ENCODE measurements at regions not wholly inside any gene's neighbourhood (a gene's known extent, or its start where the extent isn't known, plus 50 kb on each side); places are given as distances from the start of the nearest gene placed in this dataset.

DNA sequence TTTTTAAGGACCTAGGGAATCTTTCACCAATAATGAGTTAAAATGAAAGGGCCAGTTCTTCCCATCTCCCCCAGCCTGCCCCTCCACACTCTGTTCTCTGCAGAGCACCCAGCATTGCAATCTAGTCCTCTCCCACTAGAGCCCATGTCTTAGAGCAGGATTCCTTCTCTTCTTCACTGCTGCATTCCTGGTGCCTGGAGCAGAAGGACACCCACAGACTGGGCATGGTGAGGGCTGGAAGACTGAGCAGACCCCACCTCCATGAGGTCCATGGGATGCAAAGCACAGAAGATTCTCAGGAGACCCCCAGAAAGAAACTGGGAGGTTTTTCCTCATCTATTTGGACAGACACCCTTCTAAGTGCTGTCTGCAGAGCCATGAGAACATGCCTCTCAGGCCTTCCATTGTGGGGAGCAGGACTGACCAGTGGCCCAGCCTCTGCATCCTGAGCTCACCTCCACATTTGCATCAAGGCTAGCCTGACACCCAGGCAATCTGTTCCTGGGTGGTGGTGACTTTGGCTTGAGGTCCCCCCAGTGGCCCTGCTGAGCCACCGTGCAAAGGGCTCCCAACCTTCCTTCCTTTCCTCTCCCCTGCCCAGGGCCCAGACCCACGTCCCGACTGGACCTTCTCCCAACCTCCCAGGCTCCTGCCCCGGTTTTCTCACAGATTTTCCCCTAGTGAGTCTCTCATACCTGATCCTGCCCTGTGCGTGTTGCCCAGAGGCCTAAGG, 74.2 kb upstream of the ZNF469 start:
- Mint-ChIP-seq H3K27ac (no peak overlapping the region), H3K9me3 (peaks cover 40% of the 10 kb centered on the region), H3K4me3 (no peak overlapping the region), H3K36me3 (ENCODE audit: low read depth) (no peaks in the 10 kb centered on the region), H3K27me3 (ENCODE audit: insufficient read depth) (peaks cover 5% of the 10 kb centered on the region), H3K4me1 (no peaks in the 10 kb centered on the region)
- H3K4me3 ChIP-seq (ENCODE audit: low read length) = no peak overlapping the region
- H3K27ac ChIP-seq (ENCODE audit: low read depth, low read length) = no peak overlapping the region
- H3K36me3 ChIP-seq (ENCODE audit: control insufficient read depth, insufficient read depth, low read length) = no peaks in the 10 kb centered on the region
- no peak overlapping the region for H3K9ac ChIP-seq (ENCODE audit: extremely low read depth, low read length, poor library complexity, severe bottlenecking)
- peaks cover 11% of the 10 kb centered on the region for H3K9me3 ChIP-seq (ENCODE audit: control insufficient read depth, low read length)
- TF ChIP-seq, protein P1, sequence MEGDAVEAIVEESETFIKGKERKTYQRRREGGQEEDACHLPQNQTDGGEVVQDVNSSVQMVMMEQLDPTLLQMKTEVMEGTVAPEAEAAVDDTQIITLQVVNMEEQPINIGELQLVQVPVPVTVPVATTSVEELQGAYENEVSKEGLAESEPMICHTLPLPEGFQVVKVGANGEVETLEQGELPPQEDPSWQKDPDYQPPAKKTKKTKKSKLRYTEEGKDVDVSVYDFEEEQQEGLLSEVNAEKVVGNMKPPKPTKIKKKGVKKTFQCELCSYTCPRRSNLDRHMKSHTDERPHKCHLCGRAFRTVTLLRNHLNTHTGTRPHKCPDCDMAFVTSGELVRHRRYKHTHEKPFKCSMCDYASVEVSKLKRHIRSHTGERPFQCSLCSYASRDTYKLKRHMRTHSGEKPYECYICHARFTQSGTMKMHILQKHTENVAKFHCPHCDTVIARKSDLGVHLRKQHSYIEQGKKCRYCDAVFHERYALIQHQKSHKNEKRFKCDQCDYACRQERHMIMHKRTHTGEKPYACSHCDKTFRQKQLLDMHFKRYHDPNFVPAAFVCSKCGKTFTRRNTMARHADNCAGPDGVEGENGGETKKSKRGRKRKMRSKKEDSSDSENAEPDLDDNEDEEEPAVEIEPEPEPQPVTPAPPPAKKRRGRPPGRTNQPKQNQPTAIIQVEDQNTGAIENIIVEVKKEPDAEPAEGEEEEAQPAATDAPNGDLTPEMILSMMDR (conservative IDR thresholded peaks at IDR 0.05) = no peak
- DNase-seq = no peak
- H3K4me1 ChIP-seq (ENCODE audit: control insufficient read depth, insufficient read depth, low read length) = no peaks in the 10 kb centered on the region
- no peaks in the 10 kb centered on the region for H3K27me3 ChIP-seq (ENCODE audit: control insufficient read depth, insufficient read depth, low read length, poor library complexity, severe bottlenecking)
- 89 to 100% methylated on average over 1 to 5 of the region's 5 CpGs for WGBS, 2 experiments (ENCODE audit: insufficient coverage in 1 of 2, insufficient read length in 1 of 2)

- Mint-ChIP-seq H3K27me3 (ENCODE audit: insufficient read depth) (peaks cover 5% of the 10 kb centered on the region), H3K4me3 (no peak overlapping the region), H3K9me3 (peaks cover 39% of the 10 kb centered on the region), H3K4me1 (no peaks in the 10 kb centered on the region), H3K36me3 (ENCODE audit: low read depth) (no peaks in the 10 kb centered on the region), H3K27ac (no peak overlapping the region)
- Histone ChIP-seq H3K4me3 (ENCODE audit: low read length) (no peak overlapping the region), H3K36me3 (ENCODE audit: control insufficient read depth, insufficient read depth, low read length) (no peaks in the 10 kb centered on the region), H3K27me3 (ENCODE audit: control insufficient read depth, insufficient read depth, low read length, poor library complexity, severe bottlenecking) (no peaks in the 10 kb centered on the region), H3K4me1 (ENCODE audit: control insufficient read depth, insufficient read depth, low read length) (no peaks in the 10 kb centered on the region), H3K9ac (ENCODE audit: extremely low read depth, low read length, poor library complexity, severe bottlenecking) (no peak overlapping the region), H3K27ac (ENCODE audit: low read depth, low read length) (no peak overlapping the region), H3K9me3 (ENCODE audit: control insufficient read depth, low read length) (peaks cover 10% of the 10 kb centered on the region)
- TF ChIP-seq, protein P1 (conservative IDR thresholded peaks at IDR 0.05) = no peak
- 88 to 90% methylated on average over 7 to 17 of the region's 17 CpGs for WGBS, 2 experiments (ENCODE audit: insufficient coverage in 1 of 2, insufficient read length in 1 of 2)
- no peak for DNase-seq
These were observed 73.4 kb upstream of the ZNF469 start for GRCh38 chr16:88309174-88309907.

GRCh38 chr16:88309908-88310265, 72.9 kb upstream of the ZNF469 start:
- Histone ChIP-seq H3K4me3 (ENCODE audit: low read length) (no peak overlapping the region), H3K27ac (ENCODE audit: low read depth, low read length) (no peak overlapping the region), H3K9me3 (ENCODE audit: control insufficient read depth, low read length) (peaks cover 10% of the 10 kb centered on the region), H3K9ac (ENCODE audit: extremely low read depth, low read length, poor library complexity, severe bottlenecking) (no peak overlapping the region), H3K4me1 (ENCODE audit: control insufficient read depth, insufficient read depth, low read length) (no peaks in the 10 kb centered on the region), H3K36me3 (ENCODE audit: control insufficient read depth, insufficient read depth, low read length) (no peaks in the 10 kb centered on the region), H3K27me3 (ENCODE audit: control insufficient read depth, insufficient read depth, low read length, poor library complexity, severe bottlenecking) (no peaks in the 10 kb centered on the region)
- Mint-ChIP-seq H3K27ac (no peak overlapping the region), H3K9me3 (peaks cover 39% of the 10 kb centered on the region), H3K36me3 (ENCODE audit: low read depth) (no peaks in the 10 kb centered on the region), H3K4me3 (no peak overlapping the region), H3K27me3 (ENCODE audit: insufficient read depth) (peaks cover 5% of the 10 kb centered on the region), H3K4me1 (no peaks in the 10 kb centered on the region)
- no peak for DNase-seq
- TF ChIP-seq, protein P1 (conservative IDR thresholded peaks at IDR 0.05) = peak; percentile 31
- 67% methylated on average over 2 to 3 of the region's 3 CpGs for WGBS, 2 experiments (ENCODE audit: insufficient coverage in 1 of 2, insufficient read length in 1 of 2)
